Lung (tissue), 11 donors: ENCODE measurements at regions not wholly inside any gene's neighbourhood (a gene's known extent, or its start where the extent isn't known, plus 50 kb on each side); places are given as distances from the start of the nearest gene placed in this dataset.

Source experiments
- ATAC-seq: fragments of 200-7000 bp; cut with Tn5 transposase; one replicate; pipeline ENCODE4 v1.9.1; 2020; ENCODE audit warnings: moderate number of reproducible peaks; ENCODE audit not compliant: insufficient read depth, low FRiP score
- DNase-seq, 3 donors: peaks; one replicate each; pipeline ENCODE4 v3.0.0-alpha.2; 2013 to 2017
- H3K27ac ChIP-seq, 2 donors: one replicate each; pipeline ENCODE4 v1.5.1; 2013; ENCODE audit warnings: mild to moderate bottlenecking in 2 of 2, moderate library complexity in 2 of 2, control low read depth in 1 of 2, inconsistent platforms in 1 of 2, low read depth in 1 of 2, low read length in 1 of 2
- H3K27me3 ChIP-seq, 3 donors: one replicate each; pipeline ENCODE4 v1.5.1; 2013; ENCODE audit warnings: low read length in 2 of 3; ENCODE audit not compliant: control insufficient read depth in 3 of 3, insufficient read depth in 3 of 3
- H3K36me3 ChIP-seq, 4 donors: one replicate each; pipeline ENCODE4 v1.5.1; 2013; ENCODE audit warnings: low read length in 4 of 4, mild to moderate bottlenecking in 1 of 4, moderate library complexity in 1 of 4; ENCODE audit not compliant: control insufficient read depth in 4 of 4, insufficient read depth in 4 of 4
- H3K4me1 ChIP-seq, 5 donors: one replicate each; pipeline ENCODE4 v1.5.1; 2013; ENCODE audit warnings: low read length in 5 of 5, mild to moderate bottlenecking in 2 of 5, moderate library complexity in 1 of 5; ENCODE audit not compliant: control insufficient read depth in 5 of 5, insufficient read depth in 5 of 5
- H3K4me3 ChIP-seq: one replicate; pipeline ENCODE4 v1.5.1; 2013; ENCODE audit warnings: mild to moderate bottlenecking, control low read depth, moderate library complexity
- H3K9ac ChIP-seq, 2 donors: one replicate each; pipeline ENCODE4 v1.5.1; 2013; ENCODE audit warnings: low read length in 2 of 2, control low read depth in 1 of 2; ENCODE audit not compliant: insufficient read depth in 1 of 2
- H3K9me3 ChIP-seq, 4 donors: one replicate each; pipeline ENCODE4 v1.5.1; 2013; ENCODE audit warnings: low read length in 3 of 4, mild to moderate bottlenecking in 1 of 4, moderate library complexity in 1 of 4; ENCODE audit not compliant: control insufficient read depth in 4 of 4, insufficient read depth in 3 of 4
- WGBS, 2 donors: extraction: QIAGEN DNeasy Blood & Tissue Kit; methylation state at CpG; one replicate each; pipeline ENCODE4 v1.1.7; 2013; 5-methylcytosine and 5-hydroxymethylcytosine counted together
- TF ChIP-seq, protein P1 (sequence below): IDR thresholded peaks from 2 replicates; pipeline ENCODE4 v1.5.1; 2012; ENCODE audit warnings: mild to moderate bottlenecking; ENCODE audit errors: control extremely low read depth, extremely low read depth
- donor health status: control.
- donor health status: control.
- donor health status: Bipolar disorder and iron deficiency.
- donor health status: healthy.
- donor health status: DM: yes; HTN: yes; CAD: no.

DNA sequence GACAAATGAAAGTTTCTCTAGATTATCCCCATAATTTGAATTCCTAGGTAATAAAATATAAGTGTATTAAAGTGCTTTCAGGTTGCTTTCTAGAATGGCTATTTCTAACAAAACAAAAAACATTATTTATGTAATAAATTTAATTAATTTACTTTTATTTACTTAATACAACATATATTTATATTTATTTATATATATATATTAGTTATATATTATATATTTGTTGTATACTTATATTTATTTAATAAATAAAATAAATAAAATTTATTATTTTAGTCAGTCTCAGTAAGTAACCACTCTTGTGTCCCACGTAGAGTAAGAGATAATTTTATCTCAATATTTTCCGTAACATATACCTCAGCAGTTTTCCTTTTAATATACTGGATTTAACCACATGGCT lies 1031.6 kb upstream of the CNTN5 start:
- DNase-seq (no peak), ATAC-seq (no peak)
- Histone ChIP-seq H3K4me1 (no peaks in the 10 kb centered on the region), H3K36me3 (no peaks in the 10 kb centered on the region), H3K27ac (no peak overlapping the region), H3K4me3 (no peak overlapping the region), H3K9me3 (no peaks in the 10 kb centered on the region), H3K9ac (no peak overlapping the region), H3K27me3 (no peaks in the 10 kb centered on the region)
- 93 to 98% methylated on average over 2 of the region's 2 CpGs for WGBS, 2 donors
- TF ChIP-seq, protein P1, sequence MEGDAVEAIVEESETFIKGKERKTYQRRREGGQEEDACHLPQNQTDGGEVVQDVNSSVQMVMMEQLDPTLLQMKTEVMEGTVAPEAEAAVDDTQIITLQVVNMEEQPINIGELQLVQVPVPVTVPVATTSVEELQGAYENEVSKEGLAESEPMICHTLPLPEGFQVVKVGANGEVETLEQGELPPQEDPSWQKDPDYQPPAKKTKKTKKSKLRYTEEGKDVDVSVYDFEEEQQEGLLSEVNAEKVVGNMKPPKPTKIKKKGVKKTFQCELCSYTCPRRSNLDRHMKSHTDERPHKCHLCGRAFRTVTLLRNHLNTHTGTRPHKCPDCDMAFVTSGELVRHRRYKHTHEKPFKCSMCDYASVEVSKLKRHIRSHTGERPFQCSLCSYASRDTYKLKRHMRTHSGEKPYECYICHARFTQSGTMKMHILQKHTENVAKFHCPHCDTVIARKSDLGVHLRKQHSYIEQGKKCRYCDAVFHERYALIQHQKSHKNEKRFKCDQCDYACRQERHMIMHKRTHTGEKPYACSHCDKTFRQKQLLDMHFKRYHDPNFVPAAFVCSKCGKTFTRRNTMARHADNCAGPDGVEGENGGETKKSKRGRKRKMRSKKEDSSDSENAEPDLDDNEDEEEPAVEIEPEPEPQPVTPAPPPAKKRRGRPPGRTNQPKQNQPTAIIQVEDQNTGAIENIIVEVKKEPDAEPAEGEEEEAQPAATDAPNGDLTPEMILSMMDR = no peak

DNA sequence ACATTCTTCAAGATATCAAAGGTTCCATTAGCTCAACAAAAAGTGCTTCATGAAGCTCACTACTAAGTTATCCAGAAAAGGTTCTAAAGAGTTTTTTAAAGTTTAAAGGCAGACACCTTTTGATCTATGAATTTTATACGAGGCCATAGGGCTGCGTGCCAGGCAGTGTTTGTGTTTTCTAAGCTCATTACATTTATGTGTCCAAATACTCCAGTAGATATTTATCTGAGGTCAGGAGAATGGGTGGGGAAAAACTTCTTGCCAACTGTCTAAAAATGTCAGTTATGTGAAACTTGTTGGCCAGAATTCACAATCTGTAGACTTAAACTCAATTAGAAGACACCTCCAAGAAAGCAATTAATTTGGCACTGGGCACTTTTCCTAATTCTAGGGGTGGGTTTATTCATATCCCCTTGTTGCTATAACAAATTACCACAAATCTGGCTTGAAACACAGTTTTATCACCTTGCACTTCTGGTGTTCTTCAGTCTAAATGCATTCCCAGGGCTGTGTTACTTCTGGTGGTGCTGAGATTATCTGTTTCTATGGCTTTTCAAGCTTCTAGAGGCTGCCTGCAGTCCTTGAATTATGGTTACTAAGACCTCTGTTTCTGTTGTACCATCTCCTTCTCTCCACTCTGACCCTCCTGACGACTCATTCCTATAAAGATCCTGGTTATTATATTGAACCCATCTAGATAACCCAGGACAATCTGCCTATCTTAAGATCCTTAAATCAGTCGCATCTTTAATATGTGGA lies 1030.4 kb upstream of the CNTN5 start:
- Histone ChIP-seq H3K9me3 (no peaks in the 10 kb centered on the region), H3K4me1 (no peaks in the 10 kb centered on the region), H3K9ac (no peak overlapping the region), H3K4me3 (no peak overlapping the region), H3K27me3 (no peaks in the 10 kb centered on the region), H3K27ac (no peak overlapping the region), H3K36me3 (no peaks in the 10 kb centered on the region)
- DNase-seq (no peak), ATAC-seq (no peak)
- WGBS, 2 donors = 50 to 57% methylated on average over 4 of the region's 4 CpGs
- TF ChIP-seq, protein P1 = no peak

DNA sequence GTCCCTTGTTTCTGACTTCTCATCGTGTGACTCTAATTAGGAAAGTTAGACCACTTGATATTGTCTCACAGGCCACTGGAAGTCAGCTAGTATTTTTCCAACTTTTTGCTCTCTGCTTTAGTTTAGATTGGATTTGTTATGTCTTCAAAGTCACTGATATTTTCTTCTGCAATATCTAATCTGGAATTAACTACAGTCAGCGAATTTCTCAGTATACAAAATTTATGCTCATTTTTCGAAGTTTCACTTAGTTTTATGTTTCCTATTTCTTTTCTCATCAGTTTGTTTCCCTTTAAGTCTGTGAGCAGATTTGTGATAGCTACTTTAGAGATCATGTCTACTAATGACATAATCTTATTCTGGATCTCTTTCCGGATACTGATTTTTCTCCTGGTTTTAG lies 1027.2 kb upstream of the CNTN5 start:
- no peak for ATAC-seq
- WGBS, 2 donors = 90 to 92% methylated on average over 4 of the region's 4 CpGs
- no peak overlapping the region for H3K9ac ChIP-seq
- no peak overlapping the region for H3K27ac ChIP-seq
- no peak for DNase-seq
- H3K4me1 ChIP-seq = no peaks in the 10 kb centered on the region
- H3K36me3 ChIP-seq = no peaks in the 10 kb centered on the region
- TF ChIP-seq, protein P1 = no peak
- no peak overlapping the region for H3K4me3 ChIP-seq
- H3K9me3 ChIP-seq = no peaks in the 10 kb centered on the region
- no peaks in the 10 kb centered on the region for H3K27me3 ChIP-seq

DNA sequence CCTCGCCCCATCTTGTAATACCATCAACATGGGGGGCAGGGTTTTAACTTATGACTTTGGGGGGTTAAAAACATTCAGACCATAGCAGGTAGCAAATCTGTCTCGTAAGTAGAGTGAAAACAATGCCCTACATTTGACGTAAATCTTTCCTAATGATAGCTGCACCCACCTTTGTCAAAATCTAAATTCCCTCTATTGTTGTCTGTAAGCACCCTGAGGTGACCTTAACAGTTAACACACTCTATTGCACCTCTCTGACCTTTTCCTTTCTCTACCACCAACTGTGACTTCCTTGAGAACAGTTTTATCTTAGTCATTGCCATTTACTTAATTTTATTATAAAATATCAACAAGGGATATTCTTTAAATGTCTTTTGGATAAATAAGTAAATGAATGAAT lies 1024.9 kb upstream of the CNTN5 start:
- Histone ChIP-seq H3K9ac (no peak overlapping the region), H3K4me3 (no peak overlapping the region), H3K9me3 (no peaks in the 10 kb centered on the region), H3K27ac (no peak overlapping the region), H3K4me1 (no peaks in the 10 kb centered on the region), H3K27me3 (no peaks in the 10 kb centered on the region), H3K36me3 (no peaks in the 10 kb centered on the region)
- WGBS, 2 donors = 75 to 87% methylated on average over 3 of the region's 3 CpGs
- ATAC-seq = no peak
- no peak for DNase-seq
- TF ChIP-seq, protein P1 = no peak
